GM12872 (cell line): ENCODE measurements at regions not wholly inside any gene's neighbourhood (a gene's known extent, or its start where the extent isn't known, plus 50 kb on each side); places are given as distances from the start of the nearest gene placed in this dataset.

Experiments
- CTCF ChIP-seq: IDR thresholded peaks from 3 replicates; pipeline ENCODE4 v1.5.1; 2011; ENCODE audit warnings: low read depth, mild to moderate bottlenecking, low read length, moderate library complexity; ENCODE audit not compliant: insufficient read depth

- no peak for TF ChIP-seq CTCF
Measured at GRCh38 chr13:80704369-80704768, 363.4 kb upstream of the SPRY2 start.

- no peak for TF ChIP-seq CTCF
Measured at GRCh38 chr13:80695841-80696240, 354.9 kb upstream of the SPRY2 start.

- no peak for TF ChIP-seq CTCF
Measured at GRCh38 chr13:80690208-80690607, 349.3 kb upstream of the SPRY2 start.

- no peak for TF ChIP-seq CTCF
Measured at GRCh38 chr13:80688593-80688992, 347.7 kb upstream of the SPRY2 start.

- no peak for TF ChIP-seq CTCF
Measured at GRCh38 chr13:80685942-80686341, 345.0 kb upstream of the SPRY2 start.

- no peak for TF ChIP-seq CTCF
Measured at GRCh38 chr13:80684217-80684991, 343.5 kb upstream of the SPRY2 start.

- no peak for TF ChIP-seq CTCF
Measured at GRCh38 chr13:80680786-80681366, 339.9 kb upstream of the SPRY2 start.
